GM12878 (cell line): ENCODE measurements at regions not wholly inside any gene's neighbourhood (a gene's known extent, or its start where the extent isn't known, plus 50 kb on each side); places are given as distances from the start of the nearest gene placed in this dataset.

ENCODE experiments used
- ATAC-seq: fragments of 200-7000 bp; cut with Tn5 transposase; 3 replicates; pipeline ENCODE4 v1.9.1; 2020; ENCODE audit warnings: mild to moderate bottlenecking, moderate library complexity
- BruUV-seq: library from RNA; stranded (reverse); fragments of 400-500 nt; replicated peaks from 2 replicates; lab custom pipeline; 2021; lab: Mats Ljungman, UMichigan
- CTCF ChIA-PET: fragments of 300-600 bp; sonication (Branson Sonifier 250); formaldehyde crosslinking; extraction: SDS; loops from one replicate; lab custom pipeline; 2021; ENCODE audit warnings: inconsistent platforms; lab: Yijun Ruan, JAX
- POLR2A ChIA-PET: fragments of 350-600 bp; formaldehyde crosslinking; extraction: SDS; loops from one replicate; lab custom pipeline; 2021; ENCODE audit warnings: inconsistent platforms; lab: Charles Lee
- RAD21 ChIA-PET: fragments of 300-600 bp; sonication (Branson Sonifier 250); formaldehyde crosslinking; loops from one replicate; lab custom pipeline; 2023; ENCODE audit warnings: antibody characterized with exemption; ENCODE audit not compliant: unreplicated experiment; lab: Charles Lee
- SMC1A ChIA-PET: fragments of 300-600 bp; sonication (Branson Sonifier 250); formaldehyde crosslinking; loops from one replicate; lab custom pipeline; 2023; ENCODE audit not compliant: unreplicated experiment, uncharacterized antibody; lab: Charles Lee
- DNase-seq: peaks from one replicate; pipeline ENCODE4 v3.0.0-alpha.2; 2011; ENCODE audit warnings: low read depth, low spot score
- FAIRE-seq: peaks from 3 replicates; lab custom pipeline; 2011; peaks lifted over from hg19 to GRCh38; lab: Jason Lieb, UNC
- H2AFZ ChIP-seq: 2 replicates; pipeline ENCODE4 v1.6.0; 2011; ENCODE audit warnings: low read depth, low read length, control low read depth; ENCODE audit not compliant: control insufficient read depth
- H3K27ac ChIP-seq: 2 replicates; pipeline ENCODE4 v1.5.1; 2011; ENCODE audit warnings: control low read depth; ENCODE audit not compliant: control insufficient read depth, insufficient read depth
- H3K27me3 ChIP-seq, 2 experiments: replicated peaks in 1 of 2; 2 replicates each; pipeline versions ENCODE4 v1.6.0 to v1.6.1; 2011; ENCODE audit warnings: low read length in 1 of 2; ENCODE audit not compliant: control insufficient read depth in 2 of 2, insufficient read depth in 2 of 2
- H3K36me3 ChIP-seq, 2 experiments: 2 replicates each; pipeline ENCODE4 v1.5.1; 2011; ENCODE audit warnings: low read length in 1 of 2; ENCODE audit not compliant: control insufficient read depth in 2 of 2, insufficient read depth in 2 of 2
- H3K4me1 ChIP-seq: 2 replicates; pipeline ENCODE4 v1.6.1; 2011; ENCODE audit warnings: mild to moderate bottlenecking, low read length, moderate library complexity, mixed read lengths; ENCODE audit not compliant: control insufficient read depth, insufficient read depth
- H3K4me2 ChIP-seq: 2 replicates; pipeline ENCODE4 v1.6.0; 2011; ENCODE audit warnings: control low read depth; ENCODE audit not compliant: control insufficient read depth, insufficient read depth
- H3K4me3 ChIP-seq: fragments of 200-600 bp; sonication (generic); 2 replicates; pipeline ENCODE4 v1.5.1; 2016
- H3K79me2 ChIP-seq: 2 replicates; pipeline ENCODE4 v1.6.0; 2011; ENCODE audit warnings: low read length; ENCODE audit not compliant: control insufficient read depth, insufficient read depth
- H3K9ac ChIP-seq: 2 replicates; pipeline ENCODE4 v1.8.0; 2011; ENCODE audit warnings: low read length, control low read depth, mixed read lengths; ENCODE audit not compliant: control insufficient read depth, insufficient read depth
- H3K9me3 ChIP-seq: replicated peaks from 3 replicates; pipeline ENCODE4 v1.5.1; 2011; ENCODE audit warnings: mild to moderate bottlenecking, low read length; ENCODE audit not compliant: control insufficient read depth, insufficient read depth
- H4K20me1 ChIP-seq: 2 replicates; pipeline ENCODE4 v1.6.0; 2011; ENCODE audit not compliant: control insufficient read depth, insufficient read depth
- GABPA ChIP-seq: IDR thresholded peaks from 2 replicates; pipeline ENCODE4 v1.6.1; 2014; ENCODE audit warnings: antibody characterized with exemption, low read depth, mild to moderate bottlenecking, inconsistent platforms
- HDAC2 ChIP-seq: fragments of 200-600 bp; sonication (generic); IDR thresholded peaks from 2 replicates; pipeline ENCODE4 v1.6.1; 2017
- MTA2 ChIP-seq: fragments of 450-650 bp; IDR thresholded peaks from 2 replicates; pipeline ENCODE4 v1.6.1; 2016; ENCODE audit warnings: low read depth, mild to moderate bottlenecking, moderate library complexity
- NR2F1 ChIP-seq: fragments of 450-650 bp; conservative IDR thresholded peaks from 2 replicates; pipeline ENCODE4 v1.6.1; 2017; ENCODE audit warnings: mild to moderate bottlenecking
- NRF1 ChIP-seq: conservative IDR thresholded peaks from 2 replicates; pipeline ENCODE4 v1.6.1; 2011; ENCODE audit warnings: mild to moderate bottlenecking, low read depth, low read length, improper control_type of control experiment
- TCF3 ChIP-seq: IDR thresholded peaks from 2 replicates; pipeline ENCODE4 v1.6.1; 2012; ENCODE audit warnings: low read depth, mild to moderate bottlenecking, low read length, borderline replicate concordance; ENCODE audit not compliant: insufficient read depth
- WGBS: methylation state at CpG from one replicate; pipeline ENCODE4 v1.1.6; 2016; ENCODE audit warnings: low lambda C conversion rate; ENCODE audit not compliant: insufficient replicate concordance, insufficient coverage; ENCODE audit errors: missing lambda C conversion rate; 5-methylcytosine and 5-hydroxymethylcytosine counted together
- in situ Hi-C: fragments of 300-500 bp; cut with MboI; formaldehyde crosslinking; loops from 9 replicates; pipeline ENCODE4 v1.14.3; 2018; ENCODE audit warnings: mixed read lengths
- intact Hi-C: fragments of 100-400 bp; cut with micrococcal nuclease; formaldehyde crosslinking; loops from one replicate; pipeline ENCODE4 v1.14.2; 2022; ENCODE audit not compliant: unreplicated experiment
- TF ChIP-seq, protein P1 (sequence below): fragments of 450-650 bp; formaldehyde crosslinking; IDR thresholded peaks from 2 replicates; pipeline ENCODE4 v1.5.0; 2022; ENCODE audit warnings: mild to moderate bottlenecking, missing genetic modification characterization

DNA sequence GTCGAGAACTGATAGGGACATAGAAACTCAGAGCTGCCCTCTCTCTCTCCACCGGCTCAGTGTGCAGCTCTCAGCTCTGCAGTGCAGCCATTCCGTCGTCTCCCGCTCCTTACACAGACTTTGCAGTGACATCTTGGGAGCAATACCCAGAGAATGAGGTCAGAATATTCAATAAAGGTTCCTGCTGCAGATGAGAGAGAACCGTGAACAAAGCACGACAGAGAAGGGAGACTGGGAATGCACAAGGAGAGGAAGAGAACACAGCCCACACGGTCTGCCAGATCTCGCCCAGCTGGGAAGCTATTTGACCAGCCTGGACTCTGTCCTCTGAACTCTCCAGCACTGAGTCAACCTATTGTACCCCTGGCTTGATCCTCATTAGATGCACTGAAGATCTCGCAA is 118.0 kb upstream of the PPARGC1A start:
- H3K4me1 ChIP-seq: no peaks in the 10 kb centered on the region
- H3K27ac ChIP-seq: no peak overlapping the region
- no TSS peak for BruUV-seq
- H3K27me3 ChIP-seq: no peaks in the 10 kb centered on the region
- H2AFZ ChIP-seq: no peak overlapping the region
- H3K4me3 ChIP-seq: no peak overlapping the region
- DNase-seq: no peak
- intact Hi-C loops (no loop called here), in situ Hi-C loops (no loop called here)
- no peak for ATAC-seq
- no peaks in the 10 kb centered on the region for H3K36me3 ChIP-seq
- no peak overlapping the region for H3K4me2 ChIP-seq
- TF ChIP-seq, protein P1, sequence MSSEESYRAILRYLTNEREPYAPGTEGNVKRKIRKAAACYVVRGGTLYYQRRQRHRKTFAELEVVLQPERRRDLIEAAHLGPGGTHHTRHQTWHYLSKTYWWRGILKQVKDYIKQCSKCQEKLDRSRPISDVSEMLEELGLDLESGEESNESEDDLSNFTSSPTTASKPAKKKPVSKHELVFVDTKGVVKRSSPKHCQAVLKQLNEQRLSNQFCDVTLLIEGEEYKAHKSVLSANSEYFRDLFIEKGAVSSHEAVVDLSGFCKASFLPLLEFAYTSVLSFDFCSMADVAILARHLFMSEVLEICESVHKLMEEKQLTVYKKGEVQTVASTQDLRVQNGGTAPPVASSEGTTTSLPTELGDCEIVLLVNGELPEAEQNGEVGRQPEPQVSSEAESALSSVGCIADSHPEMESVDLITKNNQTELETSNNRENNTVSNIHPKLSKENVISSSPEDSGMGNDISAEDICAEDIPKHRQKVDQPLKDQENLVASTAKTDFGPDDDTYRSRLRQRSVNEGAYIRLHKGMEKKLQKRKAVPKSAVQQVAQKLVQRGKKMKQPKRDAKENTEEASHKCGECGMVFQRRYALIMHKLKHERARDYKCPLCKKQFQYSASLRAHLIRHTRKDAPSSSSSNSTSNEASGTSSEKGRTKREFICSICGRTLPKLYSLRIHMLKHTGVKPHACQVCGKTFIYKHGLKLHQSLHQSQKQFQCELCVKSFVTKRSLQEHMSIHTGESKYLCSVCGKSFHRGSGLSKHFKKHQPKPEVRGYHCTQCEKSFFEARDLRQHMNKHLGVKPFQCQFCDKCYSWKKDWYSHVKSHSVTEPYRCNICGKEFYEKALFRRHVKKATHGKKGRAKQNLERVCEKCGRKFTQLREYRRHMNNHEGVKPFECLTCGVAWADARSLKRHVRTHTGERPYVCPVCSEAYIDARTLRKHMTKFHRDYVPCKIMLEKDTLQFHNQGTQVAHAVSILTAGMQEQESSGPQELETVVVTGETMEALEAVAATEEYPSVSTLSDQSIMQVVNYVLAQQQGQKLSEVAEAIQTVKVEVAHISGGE (CRISPR knock-in tag): no peak
- TF ChIP-seq NR2F1: no peak
- TF ChIP-seq NRF1: no peak
- no peak for TF ChIP-seq HDAC2
- no peak for TF ChIP-seq TCF3
- TF ChIP-seq GABPA: no peak
- no peak for TF ChIP-seq MTA2
- ChIA-PET CTCF (no interaction called here), SMC1A (interaction anchor here (1.0 kb wide), 1 partner anchor 19 kb away, joined by 4 read pairs; no protein-coding TSS in a partner anchor), POLR2A (no interaction called here), RAD21 (no interaction called here)
- H4K20me1 ChIP-seq: no peaks in the 10 kb centered on the region
- no peak for FAIRE-seq
- H3K9ac ChIP-seq: no peak overlapping the region
- 21% methylated on average over 10 of the region's 10 CpGs for WGBS
- H3K79me2 ChIP-seq: no peaks in the 10 kb centered on the region
- no peaks in the 10 kb centered on the region for H3K9me3 ChIP-seq
